ENCODE measurements at regions not wholly inside any gene's neighbourhood (a gene's known extent, or its start where the extent isn't known, plus 50 kb on each side); places are given as distances from the start of the nearest gene placed in this dataset.
"Not testable (repeated sequence)": the region's sequence is repeated elsewhere in the genome, so short reads cannot be mapped to it uniquely, and the experiment has no call there.

DNA sequence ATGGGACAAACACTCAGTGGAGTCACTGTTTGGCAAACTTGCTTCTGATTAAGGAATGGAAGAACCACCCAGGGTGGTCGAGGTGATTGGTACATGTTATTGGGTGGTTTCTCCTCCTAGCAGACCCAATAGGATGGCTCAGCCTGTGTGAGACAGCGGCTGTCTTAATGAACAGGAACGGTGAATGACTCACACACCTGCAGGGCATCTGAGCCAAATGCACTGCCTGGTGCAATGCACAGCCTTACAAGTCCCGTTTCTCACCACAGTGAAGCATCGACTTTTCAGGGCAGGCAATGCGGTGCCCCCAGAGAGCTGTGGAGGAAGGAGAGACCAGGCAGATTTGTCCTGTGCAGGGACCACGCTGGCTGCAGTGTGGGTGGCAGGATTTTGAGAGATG lies 238.5 kb downstream of the FGF9 start:
- no peak for DNase-seq (ENCODE audit: low read depth)
- H3K4me3 ChIP-seq (ENCODE audit: low read depth, low read length) = no peak overlapping the region
- TF ChIP-seq MAX (IDR thresholded peaks at IDR 0.05; ENCODE audit: low read depth, low read length) (no peak), MYC (IDR thresholded peaks at IDR 0.05; ENCODE audit: low read depth, low read length) (no peak), POLR2A (IDR thresholded peaks at IDR 0.05; ENCODE audit: extremely low read depth, insufficient read length) (no peak)
- TF ChIP-seq, protein P1, sequence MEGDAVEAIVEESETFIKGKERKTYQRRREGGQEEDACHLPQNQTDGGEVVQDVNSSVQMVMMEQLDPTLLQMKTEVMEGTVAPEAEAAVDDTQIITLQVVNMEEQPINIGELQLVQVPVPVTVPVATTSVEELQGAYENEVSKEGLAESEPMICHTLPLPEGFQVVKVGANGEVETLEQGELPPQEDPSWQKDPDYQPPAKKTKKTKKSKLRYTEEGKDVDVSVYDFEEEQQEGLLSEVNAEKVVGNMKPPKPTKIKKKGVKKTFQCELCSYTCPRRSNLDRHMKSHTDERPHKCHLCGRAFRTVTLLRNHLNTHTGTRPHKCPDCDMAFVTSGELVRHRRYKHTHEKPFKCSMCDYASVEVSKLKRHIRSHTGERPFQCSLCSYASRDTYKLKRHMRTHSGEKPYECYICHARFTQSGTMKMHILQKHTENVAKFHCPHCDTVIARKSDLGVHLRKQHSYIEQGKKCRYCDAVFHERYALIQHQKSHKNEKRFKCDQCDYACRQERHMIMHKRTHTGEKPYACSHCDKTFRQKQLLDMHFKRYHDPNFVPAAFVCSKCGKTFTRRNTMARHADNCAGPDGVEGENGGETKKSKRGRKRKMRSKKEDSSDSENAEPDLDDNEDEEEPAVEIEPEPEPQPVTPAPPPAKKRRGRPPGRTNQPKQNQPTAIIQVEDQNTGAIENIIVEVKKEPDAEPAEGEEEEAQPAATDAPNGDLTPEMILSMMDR (IDR thresholded peaks at IDR 0.05; ENCODE audit: low read depth, low read length) = no peak

DNA sequence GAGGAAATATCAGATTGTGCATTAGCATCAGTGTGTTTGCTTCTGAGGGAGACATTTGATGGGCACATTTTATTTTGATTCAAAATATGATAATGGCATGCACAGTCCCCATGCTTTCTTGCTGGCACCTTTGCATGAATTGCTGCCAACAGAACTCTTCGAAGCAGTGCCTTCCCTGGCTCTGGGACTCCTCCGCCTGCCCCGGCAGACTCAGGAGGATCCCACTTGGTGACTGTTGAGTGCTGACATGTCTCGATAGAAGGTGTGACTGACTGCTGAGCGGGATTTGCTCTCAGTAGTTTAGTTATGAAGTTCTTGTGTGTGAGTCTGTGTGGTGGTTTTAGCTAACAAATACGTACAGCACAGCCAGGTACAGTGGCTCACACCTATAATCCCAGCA lies 239.7 kb downstream of the FGF9 start:
- DNase-seq (ENCODE audit: low read depth) = no peak
- H3K4me3 ChIP-seq (ENCODE audit: low read depth, low read length) = no peak overlapping the region
- TF ChIP-seq POLR2A (IDR thresholded peaks at IDR 0.05; ENCODE audit: extremely low read depth, insufficient read length) (no peak), MYC (IDR thresholded peaks at IDR 0.05; ENCODE audit: low read depth, low read length) (no peak), MAX (IDR thresholded peaks at IDR 0.05; ENCODE audit: low read depth, low read length) (no peak)
- TF ChIP-seq, protein P1 (IDR thresholded peaks at IDR 0.05; ENCODE audit: low read depth, low read length) = no peak

GRCh38 chr13:21911646-21912298 lies 240.9 kb downstream of the FGF9 start:
- no peak overlapping the region for H3K4me3 ChIP-seq (ENCODE audit: low read depth, low read length)
- no peak for DNase-seq (ENCODE audit: low read depth)
- no peak for TF ChIP-seq MYC (IDR thresholded peaks at IDR 0.05; ENCODE audit: low read depth, low read length)
- TF ChIP-seq MAX (IDR thresholded peaks at IDR 0.05; ENCODE audit: low read depth, low read length) = no peak
- TF ChIP-seq POLR2A (IDR thresholded peaks at IDR 0.05; ENCODE audit: extremely low read depth, insufficient read length) = no peak
- TF ChIP-seq, protein P1 (IDR thresholded peaks at IDR 0.05; ENCODE audit: low read depth, low read length) = no peak

DNA sequence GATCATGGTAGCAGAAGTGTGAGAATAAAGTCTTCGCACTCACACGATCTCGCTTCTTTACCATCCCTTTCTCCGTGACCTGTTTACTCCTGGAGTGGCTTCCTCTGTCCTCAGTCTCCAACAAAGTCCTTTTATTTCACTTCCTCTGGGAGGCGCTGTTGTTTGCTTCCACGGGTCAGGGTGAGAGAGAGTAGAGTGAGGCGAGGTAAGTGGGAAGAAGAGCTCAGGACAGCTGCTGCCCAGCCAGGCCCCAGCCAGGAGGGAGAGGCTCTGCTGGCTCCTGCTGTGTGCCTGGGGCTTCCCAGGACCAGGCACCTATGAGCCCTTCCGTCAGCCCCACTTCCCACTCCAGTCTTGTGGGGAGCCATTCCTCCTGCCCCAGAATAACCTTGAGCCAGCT lies 242.1 kb downstream of the FGF9 start:
- peak; percentile 46 for DNase-seq (ENCODE audit: low read depth)

DNA sequence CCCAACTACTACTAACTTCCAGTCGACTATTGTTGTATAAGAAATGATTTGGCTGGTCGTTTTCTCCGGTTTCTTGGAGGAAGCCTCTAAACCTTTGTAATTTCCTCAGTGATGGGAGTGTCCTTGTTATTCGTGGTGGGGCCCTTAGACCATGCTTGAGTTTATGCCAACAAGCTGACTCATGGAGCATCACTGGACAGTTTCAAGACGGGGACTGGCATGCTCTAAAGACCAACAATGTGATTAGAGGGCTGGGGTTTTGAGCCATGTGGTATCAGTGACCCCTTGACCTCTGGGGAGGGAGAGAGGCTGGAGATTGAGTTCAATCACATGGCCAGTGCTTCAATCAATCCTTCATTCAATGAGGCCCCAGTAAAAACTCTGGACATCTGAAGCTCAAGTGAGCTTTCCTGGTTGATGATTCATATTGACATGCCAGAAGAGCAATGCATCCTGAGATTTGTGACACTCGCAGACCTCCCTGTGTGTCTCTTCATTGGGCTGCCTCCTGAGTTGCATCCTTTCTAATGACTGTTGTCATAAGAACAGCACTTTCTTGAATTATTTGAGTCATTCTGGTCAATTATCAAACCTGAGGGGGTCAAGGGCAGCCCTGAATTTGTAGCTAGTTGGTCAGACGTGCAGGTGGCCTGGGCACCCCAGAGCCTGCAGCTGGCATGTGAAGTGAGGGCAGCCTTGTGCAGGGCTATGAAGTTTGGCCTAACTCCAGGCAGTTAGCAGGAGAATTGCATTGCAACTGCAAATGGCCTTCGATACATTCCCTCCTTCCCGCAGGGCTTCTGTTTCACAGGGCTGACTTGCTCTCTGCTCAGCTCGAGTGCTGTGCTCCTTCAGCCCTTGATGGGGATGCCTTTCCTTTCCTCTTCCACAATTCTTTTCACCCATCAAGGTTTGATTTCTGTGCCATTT lies 246.5 kb downstream of the FGF9 start:
- TF ChIP-seq MAX (IDR thresholded peaks at IDR 0.05; ENCODE audit: low read depth, low read length) = no peak
- no peak for TF ChIP-seq MYC (IDR thresholded peaks at IDR 0.05; ENCODE audit: low read depth, low read length)
- TF ChIP-seq, protein P1 (IDR thresholded peaks at IDR 0.05; ENCODE audit: low read depth, low read length) = no peak
- no peak for TF ChIP-seq POLR2A (IDR thresholded peaks at IDR 0.05; ENCODE audit: extremely low read depth, insufficient read length)
- DNase-seq (ENCODE audit: low read depth) = no peak

More for the DNA sequence above, 242.1 kb downstream of the FGF9 start:
- no peak for TF ChIP-seq POLR2A (IDR thresholded peaks at IDR 0.05; ENCODE audit: extremely low read depth, insufficient read length)
- TF ChIP-seq, protein P1 (IDR thresholded peaks at IDR 0.05; ENCODE audit: low read depth, low read length) = peak; percentile 35
- no peak for TF ChIP-seq MAX (IDR thresholded peaks at IDR 0.05; ENCODE audit: low read depth, low read length)
- TF ChIP-seq MYC (IDR thresholded peaks at IDR 0.05; ENCODE audit: low read depth, low read length) = no peak
- H3K4me3 ChIP-seq (ENCODE audit: low read depth, low read length) = no peak overlapping the region

GRCh38 chr13:21920802-21921201 lies 249.9 kb downstream of the FGF9 start:
- H3K4me3 ChIP-seq (ENCODE audit: low read depth, low read length); DNase-seq (ENCODE audit: low read depth): not testable (repeated sequence)

More for the DNA sequence above, 246.5 kb downstream of the FGF9 start:
- no peak overlapping the region for H3K4me3 ChIP-seq (ENCODE audit: low read depth, low read length)
